ENCODE measurements at regions not wholly inside any gene's neighbourhood (a gene's known extent, or its start where the extent isn't known, plus 50 kb on each side); places are given as distances from the start of the nearest gene placed in this dataset.
"Not testable (repeated sequence)": the region's sequence is repeated elsewhere in the genome, so short reads cannot be mapped to it uniquely, and the experiment has no call there.

DNA sequence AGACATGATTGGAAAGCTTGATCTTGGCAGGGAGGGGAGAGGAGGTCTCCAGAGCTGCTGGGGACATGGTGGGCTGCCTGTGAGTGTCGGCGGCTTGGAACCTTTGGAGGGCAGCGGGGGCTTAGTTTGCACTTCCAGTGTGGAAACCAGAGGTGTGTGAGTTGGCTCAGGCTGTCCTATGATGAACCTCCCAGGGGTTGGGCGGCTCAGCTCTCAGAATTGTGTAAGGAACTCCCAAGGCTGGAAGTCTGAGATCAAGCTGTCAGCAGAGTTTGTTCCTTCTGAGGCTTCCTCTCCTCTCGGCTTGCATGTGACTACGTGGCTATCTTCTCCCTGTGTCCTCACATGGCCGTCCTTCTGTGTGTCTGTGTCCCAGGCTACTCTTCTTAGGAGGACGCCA is 87.9 kb upstream of the B3GAT1 start:
- DNase-seq (ENCODE audit: low read depth): no peak

DNA sequence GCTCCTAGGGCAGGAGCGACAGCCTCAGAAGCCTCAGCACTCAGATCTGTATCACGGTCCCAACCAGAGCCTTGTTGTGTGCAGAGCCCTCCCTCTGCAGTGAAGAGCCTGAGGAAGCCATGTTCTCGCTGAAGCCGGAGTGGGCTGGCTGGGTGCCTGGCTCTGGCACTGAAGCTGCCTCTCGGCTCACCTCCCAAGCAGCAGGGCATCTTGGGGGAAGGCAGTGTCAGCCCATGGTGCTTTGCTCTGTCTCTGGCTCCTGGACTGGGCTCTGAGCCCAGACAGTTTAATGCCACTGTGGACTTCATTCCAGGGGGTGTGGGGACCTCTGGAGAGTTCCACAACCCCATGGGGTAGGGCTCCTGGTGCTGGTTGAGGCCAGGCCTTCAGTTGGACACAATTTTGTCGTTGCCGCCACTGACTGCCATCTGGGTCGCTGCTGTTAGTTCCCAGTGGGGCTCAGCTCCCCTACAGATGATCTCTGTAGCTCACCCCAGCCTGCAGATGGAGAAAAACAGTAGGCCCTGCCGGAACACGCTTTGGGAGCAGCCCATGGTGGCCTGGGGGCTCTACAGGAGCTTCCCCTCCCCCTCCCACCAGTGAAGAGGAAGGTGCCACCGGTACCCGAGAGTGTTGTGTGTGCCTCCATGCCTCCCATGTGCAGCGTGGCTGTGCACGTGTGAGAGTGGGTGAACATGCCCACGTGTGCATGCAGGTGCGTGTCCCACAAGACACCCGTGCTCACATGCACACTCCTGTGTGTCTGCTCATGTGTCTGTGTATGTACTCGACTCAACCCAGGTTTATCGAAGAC is 86.5 kb upstream of the B3GAT1 start:
- DNase-seq (ENCODE audit: low read depth): no peak

DNA sequence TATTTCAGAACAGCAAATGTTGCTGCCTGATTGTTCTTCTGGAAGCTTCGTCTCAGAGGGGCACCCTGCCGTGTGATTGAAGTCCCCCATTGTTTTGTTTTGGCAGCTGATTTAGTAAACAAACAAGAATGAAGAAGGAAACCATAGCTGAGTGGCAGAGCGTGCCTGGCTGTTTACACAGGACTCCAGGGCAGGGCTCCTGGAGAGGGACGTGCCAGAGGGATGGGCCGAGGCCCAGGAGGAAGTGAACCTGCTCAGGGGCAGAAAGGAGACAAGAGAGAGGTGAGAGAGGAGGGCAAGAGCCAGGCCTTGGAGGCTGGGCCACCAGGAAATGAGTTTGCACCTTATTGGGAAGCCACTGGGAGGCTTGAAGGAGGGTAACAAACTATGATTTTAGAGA is 85.5 kb upstream of the B3GAT1 start:
- DNase-seq (ENCODE audit: low read depth): no peak

DNA sequence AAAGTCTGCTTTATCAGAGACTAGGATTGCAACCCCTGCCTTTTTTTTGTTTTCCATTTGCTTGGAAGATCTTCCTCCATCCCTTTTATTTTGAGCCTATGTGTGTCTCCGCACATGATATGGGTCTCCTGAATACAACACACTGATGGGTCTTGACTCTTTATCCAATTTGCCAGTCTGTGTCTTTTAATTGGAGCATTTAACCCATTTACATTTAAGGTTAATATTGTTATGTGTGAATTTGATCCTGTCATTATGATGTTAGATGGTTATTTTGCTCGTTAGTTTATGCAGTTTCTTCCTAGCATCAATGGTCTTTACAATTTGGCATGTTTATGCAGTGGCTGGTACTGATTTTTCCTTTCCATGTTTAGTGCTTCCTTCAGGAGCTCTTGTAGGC is 84.0 kb upstream of the B3GAT1 start:
- DNase-seq (ENCODE audit: low read depth): not testable (repeated sequence)

DNA sequence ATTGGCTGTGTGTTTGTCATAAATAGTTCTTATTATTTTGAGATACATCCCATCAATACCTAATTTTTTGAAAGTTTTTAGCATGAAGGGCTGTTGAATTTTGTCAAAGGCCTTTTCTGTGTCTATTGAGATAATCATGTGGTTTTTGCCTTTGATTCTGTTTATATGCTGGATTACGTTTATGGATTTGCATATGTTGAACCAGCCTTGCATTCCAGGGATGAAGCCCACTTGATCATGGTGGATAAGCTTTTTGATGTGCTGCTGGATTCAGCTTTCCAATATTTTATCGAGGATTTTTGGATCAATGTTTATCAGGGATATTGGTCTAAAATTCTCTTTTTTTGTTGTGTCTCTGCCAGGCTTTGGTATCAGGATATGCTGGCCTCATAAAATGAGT is 82.4 kb upstream of the B3GAT1 start:
- not testable (repeated sequence) for DNase-seq (ENCODE audit: low read depth)

DNA sequence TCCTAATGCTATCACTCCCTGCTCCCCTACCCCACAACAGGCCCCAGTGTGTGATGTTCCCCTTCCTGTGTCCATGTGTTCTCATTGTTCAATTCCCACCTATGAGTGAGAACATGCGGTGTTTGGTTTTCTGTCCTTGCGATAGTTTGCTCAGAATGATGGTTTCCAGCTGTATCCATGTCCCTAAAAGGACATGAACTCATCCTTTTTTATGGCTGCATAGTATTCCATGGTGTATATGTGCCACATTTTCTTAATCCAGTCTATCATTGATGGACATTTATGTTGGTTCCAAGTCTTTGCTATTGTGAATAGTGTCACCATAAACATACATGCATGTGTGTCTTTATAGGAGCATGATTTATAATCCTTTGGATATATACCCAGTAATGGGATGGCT is 80.4 kb upstream of the B3GAT1 start:
- not testable (repeated sequence) for DNase-seq (ENCODE audit: low read depth)

DNA sequence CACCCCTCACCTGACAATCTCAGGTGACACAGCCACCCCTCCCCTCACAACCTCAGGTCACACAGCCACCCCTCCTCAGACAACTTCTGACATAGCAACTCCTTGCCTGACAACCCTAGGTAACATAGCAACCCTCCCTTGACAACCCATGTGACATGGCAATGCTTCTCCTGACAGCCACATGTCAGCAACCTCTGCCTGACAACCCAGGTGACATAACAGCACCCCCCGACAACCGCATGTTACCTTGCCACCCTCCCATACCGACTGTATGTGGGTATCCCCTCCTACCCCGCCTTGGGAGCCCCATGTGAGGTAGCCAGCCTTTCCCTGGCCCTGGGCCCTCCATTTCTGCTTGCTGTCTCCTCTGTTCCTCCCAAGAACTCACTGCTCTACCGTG is 77.7 kb upstream of the B3GAT1 start:
- DNase-seq (ENCODE audit: low read depth): no peak

DNA sequence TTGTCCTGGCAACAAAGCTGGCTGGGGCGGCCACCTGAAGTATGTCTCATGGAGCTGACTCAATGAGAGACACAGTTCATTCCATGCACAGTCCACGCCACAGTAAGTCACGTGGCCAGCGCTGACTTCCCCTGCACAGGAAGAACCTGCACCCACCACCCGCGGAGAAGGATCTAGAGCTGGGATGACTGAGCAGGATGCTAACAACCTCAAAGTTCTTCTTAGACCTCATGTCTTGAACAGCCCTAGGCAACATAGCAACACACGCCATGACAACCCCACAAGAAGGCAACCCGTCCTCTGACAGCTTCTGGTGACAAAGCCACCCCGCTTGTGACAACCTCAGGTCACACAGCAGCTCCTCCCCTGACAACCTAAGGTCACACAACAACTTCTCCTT is 76.9 kb upstream of the B3GAT1 start:
- no peak for DNase-seq (ENCODE audit: low read depth)

DNA sequence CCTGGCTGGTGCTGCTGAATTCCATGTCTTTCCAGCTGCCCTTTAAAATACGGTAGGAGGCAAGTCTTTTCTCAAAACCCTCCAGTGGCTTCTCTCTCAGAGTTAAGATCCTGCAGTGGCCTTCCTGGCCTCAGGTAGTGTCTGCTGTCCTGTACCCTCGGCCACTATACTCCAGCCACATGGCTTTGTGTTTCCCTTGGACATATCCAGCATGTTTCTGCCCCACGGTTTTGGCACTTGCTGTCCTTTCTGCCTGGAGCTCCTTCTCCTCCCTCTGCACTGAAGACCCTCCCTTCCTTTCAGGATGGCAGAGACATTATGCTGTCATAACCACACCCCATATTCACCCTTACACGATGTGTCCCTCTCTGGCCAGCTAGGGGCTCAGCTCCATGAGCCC is 76.5 kb upstream of the B3GAT1 start:
- DNase-seq (ENCODE audit: low read depth): no peak

DNA sequence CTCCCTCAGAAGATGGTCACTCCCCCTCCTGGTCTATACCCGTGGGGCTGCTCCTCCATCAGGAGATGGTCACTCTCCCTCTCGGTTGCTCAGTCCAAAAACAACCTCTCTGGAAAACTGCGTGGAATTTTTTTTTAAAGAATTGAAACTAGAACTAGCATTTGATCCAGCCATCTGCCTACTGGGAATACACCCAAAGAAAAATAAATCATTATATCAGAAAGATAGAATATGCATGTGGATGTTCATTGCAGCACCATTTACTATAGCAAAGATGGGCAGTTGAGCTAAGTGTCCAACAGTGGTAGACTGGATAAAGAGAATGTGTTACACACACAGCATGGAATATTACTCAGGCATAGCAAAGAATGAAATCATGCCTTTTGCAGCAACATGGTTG is 75.7 kb upstream of the B3GAT1 start:
- no peak for DNase-seq (ENCODE audit: low read depth)

DNA sequence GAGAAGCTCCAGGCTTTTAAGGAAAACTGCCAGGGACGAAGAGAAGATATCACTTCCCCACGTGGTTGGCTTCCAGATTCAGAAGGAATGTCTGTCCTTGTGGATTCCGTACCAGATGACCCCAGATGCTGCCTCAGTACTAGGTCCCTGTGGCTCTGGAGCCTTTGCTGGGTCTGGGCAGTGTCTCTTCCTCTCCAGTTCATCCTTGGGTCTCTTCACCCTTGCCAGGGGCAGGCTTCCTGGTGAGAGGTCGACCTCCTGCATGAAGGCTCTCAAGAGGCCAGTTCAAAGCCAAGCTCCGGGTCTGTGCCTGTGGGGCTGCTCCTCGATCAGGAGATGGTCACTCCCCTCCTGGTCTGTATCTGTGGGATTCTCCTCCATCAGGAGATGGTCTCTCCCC is 74.7 kb upstream of the B3GAT1 start:
- no peak for DNase-seq (ENCODE audit: low read depth)

DNA sequence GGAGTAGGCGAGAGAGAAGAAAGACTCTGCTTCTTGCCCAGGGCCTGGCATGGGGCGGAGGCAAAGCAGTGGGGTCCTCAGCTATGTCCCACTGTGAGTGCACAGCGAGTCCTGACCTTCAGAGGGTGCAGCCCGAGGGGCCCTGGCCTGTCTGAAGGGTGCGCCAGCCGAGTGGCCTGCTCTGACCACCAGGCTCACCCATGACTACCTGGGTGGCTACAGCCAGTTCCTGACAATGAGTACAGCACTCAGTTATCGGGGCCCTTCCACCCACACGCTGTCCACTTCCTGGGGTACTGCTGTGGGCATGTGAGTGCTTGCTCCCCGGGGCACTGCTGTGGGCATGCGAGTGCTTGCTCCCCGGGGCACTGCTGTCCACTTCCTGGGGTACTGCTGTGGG is 74.1 kb upstream of the B3GAT1 start:
- DNase-seq (ENCODE audit: low read depth): no peak

DNA sequence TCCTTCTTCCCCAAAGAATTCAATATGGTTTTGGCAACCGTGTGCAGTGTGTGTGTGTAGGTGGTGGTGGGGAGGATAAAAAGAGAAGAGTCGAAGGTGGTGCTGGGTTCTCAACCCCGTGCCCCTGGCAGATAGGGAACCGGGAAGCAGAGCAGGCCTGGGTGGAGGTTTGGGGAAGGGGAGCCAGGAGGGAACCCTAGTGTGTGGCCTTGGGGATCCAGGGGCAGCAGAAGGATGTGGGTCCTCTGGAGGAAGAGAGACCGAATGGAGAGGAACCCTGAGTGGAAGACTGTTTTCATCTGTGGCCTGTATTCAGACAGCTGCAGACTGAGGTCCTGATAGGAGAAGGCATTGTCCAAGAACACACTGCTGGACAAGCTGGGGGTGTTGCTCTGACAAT is 73.3 kb upstream of the B3GAT1 start:
- DNase-seq (ENCODE audit: low read depth): no peak

DNA sequence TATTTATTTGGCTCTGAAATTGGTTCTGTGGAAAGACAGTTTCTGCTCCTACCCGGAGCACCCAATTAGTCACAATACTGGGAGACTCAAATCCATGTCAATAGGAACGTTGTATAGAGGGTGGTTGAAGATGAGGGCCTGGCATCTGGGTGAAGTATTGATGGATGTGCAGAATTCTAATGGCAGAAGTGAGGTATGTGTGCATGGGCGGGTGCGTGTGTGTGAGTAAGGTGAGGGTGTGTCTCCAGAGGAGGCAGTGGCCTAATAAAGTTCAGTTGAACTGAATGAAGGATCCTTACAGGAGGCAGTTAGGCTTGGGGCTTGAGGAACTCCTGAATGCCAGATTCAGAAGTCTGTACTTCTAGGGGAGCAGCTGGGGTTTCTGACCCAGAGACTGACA is 71.8 kb upstream of the B3GAT1 start:
- DNase-seq (ENCODE audit: low read depth): no peak

DNA sequence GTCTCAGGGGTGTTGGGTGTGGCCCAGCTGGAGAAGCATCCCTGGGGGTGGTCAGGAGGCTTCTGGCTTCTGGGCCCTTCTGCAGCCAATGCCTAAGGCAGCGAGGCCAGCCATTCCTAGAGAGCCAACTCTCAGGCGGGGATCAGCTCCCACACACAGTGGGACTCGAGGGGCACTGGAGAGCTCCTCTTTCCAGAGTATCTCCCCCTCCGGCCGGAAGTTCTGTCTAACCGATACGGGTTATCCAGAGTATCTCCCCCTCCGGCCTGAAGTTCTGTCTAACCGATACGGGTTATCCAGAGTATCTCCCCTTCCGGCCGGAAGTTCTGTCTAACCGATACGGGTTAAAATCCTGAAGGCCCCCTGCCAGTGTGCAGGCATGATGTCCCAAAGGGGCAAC is 71.2 kb upstream of the B3GAT1 start:
- DNase-seq (ENCODE audit: low read depth): no peak

DNA sequence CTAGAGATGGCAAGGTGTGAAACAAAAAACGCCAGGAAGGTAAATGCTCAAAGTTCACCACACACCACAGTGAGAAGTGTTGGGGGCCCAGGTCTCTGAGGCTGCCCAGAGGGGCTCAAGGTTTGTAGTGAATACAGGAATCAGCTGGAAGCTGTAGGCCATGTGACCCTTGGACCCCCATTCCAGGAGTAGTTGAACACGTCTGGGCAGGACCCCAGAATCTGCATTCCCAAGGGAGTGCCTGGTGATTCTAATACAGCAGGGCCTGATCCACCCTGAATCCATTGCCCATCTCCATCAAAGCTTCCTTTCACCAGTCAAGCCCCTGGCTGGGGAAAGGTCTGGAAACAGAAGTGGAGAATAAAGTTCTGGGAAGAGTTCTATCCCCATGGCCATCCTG is 70.8 kb upstream of the B3GAT1 start:
- no peak for DNase-seq (ENCODE audit: low read depth)

DNA sequence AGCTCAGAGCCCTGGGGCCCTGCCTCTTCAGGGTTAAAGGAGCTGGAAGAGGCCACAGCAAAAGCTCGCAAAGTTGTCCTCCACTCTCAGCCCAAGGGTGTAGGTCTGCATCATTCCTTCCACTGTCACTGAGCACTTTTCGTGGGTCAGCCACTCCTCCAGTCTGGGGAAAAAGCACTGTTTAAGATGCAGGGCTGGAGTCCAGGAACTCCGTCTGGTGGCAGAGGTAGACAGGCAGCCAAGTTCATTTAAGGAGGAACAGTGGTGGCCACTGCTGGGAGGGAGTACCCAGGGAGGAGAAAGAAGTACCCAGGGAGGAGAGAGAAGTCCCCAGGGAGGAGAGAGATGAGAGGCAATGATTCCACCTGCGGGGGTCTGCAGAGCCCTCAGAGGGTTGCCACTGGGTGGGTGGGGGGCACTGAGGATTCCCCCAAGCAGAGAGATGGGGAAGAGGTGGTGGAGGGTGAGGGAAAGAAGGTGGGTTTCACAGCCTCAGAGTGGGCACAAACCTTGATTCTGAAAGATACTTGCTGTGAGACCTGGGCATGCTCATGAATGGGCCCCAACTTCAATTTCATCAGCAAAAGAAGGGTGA is 70.0 kb upstream of the B3GAT1 start:
- DNase-seq (ENCODE audit: low read depth): no peak

DNA sequence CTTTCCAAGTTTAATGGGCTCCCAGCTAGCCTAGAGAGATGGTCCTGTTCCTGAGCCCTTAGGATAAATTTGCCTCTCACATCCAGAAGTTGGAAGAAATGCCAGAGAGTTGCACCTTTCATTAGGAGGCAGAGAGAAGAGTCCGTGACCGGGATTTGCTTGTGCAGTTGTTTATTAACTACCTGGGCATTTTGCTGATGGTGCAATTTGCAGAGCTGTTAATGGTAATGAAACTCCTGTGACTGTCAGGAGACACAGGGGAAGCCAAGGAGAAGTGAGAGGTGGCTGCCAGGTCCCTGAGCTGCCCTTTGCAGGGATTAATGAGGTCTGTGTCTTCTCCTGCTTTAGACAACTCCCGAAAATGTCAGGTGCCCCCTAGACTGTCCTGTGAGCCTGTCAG is 69.1 kb upstream of the B3GAT1 start:
- DNase-seq (ENCODE audit: low read depth): no peak

DNA sequence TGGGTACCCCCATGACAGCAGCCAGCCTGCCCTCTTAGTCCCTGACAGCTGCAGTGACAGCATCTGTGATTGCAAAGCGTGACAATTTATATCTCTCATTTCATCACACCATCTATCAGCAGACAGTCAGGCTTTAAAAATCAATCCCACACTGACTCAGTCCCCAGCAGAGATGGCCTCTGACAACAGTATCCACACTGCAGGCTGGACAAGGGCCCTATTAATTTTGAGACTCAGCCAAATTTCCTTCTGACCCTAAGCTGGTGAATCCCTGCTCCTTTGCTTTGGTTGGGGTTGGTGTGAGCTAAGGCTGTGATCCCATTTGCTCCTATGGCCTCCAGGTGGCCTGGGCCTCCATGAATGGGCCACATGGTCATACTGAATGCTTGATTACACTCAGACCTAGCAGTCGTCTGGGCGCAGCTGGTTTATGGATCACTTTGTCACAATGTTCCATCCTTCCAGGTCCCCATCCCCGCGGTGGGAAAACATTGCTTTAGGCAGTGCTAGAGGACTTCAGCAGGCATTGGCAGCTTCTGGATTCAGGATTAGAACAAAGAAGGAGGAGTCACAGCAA is 68.2 kb upstream of the B3GAT1 start:
- no peak for DNase-seq (ENCODE audit: low read depth)

DNA sequence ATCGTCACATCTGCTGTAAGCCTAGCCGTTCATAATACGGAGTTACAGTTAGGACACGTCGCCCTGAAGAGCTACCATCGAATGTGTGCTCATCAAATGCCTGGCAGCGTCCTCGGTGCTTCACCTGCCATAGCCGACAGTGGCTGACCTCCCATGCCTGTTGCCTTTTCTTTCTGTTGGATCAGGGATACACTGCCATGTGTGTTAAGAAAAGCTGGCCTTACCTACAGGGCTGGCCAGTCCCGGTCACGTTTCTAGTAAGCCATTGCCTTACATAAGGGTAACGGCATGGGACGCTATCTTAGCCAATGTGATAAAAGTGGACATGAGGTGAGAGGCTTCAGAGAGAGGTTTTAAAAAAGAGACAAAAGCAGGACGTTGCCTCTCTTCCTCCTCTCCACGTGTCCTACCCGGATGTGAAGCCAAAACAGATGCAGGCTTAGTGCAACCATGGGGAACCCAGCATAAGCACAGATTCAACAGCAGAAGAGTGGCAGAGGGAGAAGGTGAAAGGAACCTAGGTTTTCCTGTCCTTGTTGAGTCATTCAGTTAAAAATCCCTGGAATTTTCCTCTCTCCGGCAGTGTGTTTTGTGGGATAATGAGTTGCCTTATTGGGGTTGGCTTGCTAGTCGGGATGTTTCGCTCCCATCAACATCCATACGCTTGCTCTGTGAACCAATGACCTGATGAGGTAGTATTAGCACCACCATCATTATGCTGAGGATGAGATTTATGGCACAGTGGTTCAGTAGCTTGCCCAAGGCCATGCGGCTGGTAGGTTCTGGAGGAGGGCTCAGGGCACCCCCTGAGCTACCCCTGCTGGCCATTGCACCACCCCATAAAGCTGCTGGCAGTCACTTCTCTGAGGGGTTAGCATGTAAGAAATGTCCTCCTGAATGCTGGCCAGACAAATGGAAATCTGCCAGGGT is 67.4 kb upstream of the B3GAT1 start:
- no peak for DNase-seq (ENCODE audit: low read depth)

DNA sequence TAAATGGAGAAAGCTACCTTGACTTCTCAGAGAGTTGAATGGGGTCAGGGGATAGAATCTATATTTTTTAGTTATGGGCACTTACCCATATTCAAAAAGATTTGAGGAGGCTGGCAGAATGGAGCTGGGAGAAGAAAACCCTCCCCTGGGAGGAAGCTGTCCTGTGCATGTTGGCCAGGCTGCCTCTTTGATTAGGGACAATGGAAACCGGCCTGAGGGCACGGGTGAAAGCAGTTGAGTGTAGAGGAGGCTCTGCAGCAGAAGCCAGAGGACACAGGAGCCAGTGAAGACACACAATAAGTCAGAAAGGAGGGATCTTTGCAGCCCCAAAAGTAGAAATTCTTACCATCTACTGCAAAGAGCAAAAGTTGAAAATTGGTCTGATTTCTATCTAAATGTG is 66.6 kb upstream of the B3GAT1 start:
- DNase-seq (ENCODE audit: low read depth): no peak

DNA sequence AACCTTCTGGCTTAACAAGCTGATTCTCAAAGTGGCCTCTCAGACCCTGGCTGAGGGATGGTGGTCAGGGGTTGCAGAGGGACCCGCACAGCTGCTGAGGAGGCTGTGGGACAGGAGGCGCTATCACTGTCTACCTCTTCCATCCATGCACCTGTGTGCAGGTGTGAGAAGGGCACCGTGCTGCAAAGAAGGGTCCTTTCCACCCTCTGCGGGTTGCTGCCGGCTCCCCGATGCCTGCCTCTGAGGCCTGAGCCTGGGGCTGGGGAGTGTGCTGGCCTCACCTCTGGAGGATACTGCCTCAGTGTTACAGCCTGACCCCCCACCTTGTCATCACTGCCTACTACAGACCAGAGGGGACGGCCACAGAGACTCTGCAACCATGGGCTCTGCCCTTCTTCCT is 66.1 kb upstream of the B3GAT1 start:
- no peak for DNase-seq (ENCODE audit: low read depth)

DNA sequence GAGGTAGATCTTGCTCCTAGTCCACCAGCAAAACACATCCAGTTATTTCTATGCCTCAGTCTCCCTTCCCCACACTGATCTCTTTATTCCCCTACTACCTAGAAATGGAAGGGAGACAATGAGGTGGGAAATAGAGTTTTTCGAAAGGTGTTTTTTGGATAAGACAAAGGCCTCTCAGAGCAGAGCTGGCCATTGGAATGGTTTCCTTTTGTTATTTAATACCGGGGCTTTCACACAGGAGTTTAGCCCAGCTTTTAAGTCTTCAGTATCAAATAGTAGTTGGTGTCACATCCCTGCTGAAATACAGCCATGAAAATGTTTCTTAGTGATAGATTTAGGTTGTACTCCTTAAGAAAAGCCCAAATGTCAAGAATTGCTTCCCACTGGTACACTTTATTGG is 65.4 kb upstream of the B3GAT1 start:
- no peak for DNase-seq (ENCODE audit: low read depth)
